HG02678 (cell line): ENCODE measurements at regions not wholly inside any gene's neighbourhood (a gene's known extent, or its start where the extent isn't known, plus 50 kb on each side); places are given as distances from the start of the nearest gene placed in this dataset.

Source experiments
- ATAC-seq: cut with Tn5 transposase; IDR thresholded peaks from one replicate; pipeline ENCODE4 v1.9.1; 2021; ENCODE audit warnings: mild to moderate bottlenecking, moderate library complexity; ENCODE audit not compliant: unreplicated experiment

DNA sequence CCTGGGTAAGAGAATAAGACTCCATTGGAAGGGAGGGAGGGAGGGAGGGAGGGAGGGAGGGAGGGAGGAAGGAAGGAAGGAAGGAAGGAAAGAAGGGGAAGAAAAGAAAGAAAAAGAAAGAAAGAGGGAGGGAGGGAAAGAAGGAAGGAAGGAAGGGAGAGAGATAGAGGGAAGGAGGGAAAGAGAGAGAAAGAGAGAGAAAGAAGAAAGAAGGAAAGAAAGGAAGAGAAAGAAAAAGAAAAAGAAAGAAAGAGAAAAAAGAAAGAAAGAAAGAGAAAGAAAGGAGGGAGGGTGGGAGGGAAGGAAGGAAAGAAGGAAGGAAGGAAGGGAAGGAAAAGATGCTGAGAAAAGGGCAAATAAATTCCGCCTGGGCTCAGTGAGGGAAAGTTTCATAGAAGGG lies 74.7 kb upstream of the IFNAR2 start:
- ATAC-seq = no peak

- ATAC-seq = no peak
Measured at GRCh38 chr21:33155422-33155821, 74.3 kb upstream of the IFNAR2 start.

- no peak for ATAC-seq
Measured at GRCh38 chr21:33157303-33157702, 72.4 kb upstream of the IFNAR2 start.

DNA sequence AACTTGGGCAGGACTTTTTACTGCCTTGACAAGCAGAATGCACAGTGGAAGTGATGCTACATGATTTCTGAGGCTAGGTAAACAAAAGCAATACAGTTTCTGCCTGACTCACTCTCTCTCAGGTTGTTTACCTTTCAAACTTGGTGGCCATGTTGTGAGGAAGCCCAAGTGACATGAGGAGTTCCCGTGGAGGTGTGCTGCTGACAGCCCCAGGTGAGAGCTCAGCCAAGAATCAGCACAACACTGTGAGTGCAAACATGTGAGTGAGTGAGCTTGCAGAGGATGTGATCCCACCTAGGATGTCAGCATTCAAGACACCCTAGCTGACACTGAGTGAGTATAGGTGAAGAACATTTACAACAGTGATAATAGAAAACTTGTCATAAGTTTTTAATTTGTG lies 71.1 kb upstream of the IFNAR2 start:
- no peak for ATAC-seq

DNA sequence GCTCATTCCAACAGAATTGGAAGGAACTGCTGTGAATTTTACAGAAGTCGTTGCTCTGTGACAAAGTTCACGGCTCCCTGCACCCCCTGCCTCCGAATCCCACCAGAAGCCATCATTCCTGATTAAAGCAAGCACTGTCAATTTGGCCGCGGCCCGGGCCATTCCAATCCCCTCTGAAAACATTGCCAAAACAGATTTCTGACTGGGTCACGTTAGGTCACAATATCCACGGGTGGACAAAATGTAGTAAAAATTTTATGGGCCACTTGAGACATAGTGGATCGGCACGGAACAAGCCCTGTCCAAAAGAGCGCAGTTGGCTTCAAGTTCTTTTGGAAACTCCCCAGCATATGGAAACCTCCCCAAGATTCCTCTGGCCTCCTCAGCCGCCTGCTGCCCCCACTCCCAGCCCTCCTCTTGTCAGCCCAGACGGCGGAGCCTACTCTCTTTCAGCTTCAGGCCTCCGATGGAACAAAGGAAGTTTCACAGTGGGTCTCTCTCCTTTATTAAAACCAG lies 67.2 kb upstream of the IFNAR2 start:
- no peak for ATAC-seq

DNA sequence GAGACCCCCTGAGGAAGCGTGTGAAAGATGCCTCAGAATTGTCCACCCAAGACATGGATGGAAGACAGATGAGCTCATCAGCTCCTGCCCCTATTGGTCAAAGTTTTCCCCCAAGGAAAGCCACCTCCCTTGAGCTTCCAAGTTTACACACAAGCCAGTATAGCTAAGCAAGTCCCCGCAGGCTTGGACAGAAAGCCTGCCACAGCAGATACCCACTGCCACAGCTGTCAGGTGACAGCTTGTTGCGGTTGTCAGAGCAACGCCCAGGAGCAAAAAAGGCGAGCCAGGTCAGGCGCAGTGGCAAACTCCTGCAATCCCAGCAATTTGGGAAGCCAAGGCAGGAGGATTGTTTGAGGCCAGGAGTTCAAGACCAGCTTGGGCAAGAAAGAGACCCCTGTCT lies 60.9 kb upstream of the IFNAR2 start:
- no peak for ATAC-seq

- no peak for ATAC-seq
Measured at GRCh38 chr21:33169359-33169758, 60.4 kb upstream of the IFNAR2 start.

- no peak for ATAC-seq
Measured at GRCh38 chr21:33171616-33172169, 58.0 kb upstream of the IFNAR2 start.

DNA sequence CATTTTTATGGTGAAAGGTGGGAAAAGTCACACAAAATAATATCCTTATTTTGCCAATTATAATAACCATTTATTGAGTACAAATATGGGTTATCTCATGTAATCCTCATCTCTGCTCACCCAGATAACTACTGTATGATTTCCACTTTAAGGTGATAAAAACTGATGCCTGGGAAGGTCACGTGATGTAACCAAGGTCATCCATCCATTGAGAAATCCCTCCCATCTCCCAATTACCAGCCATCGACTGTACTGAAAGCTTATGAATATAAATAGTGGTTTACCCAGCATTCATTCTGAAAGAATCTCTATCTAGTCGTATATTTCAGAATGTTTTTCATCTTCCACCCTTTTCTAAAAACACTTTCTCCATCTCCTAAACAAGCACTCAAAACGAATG lies 55.0 kb upstream of the IFNAR2 start:
- no peak for ATAC-seq
